GM21786 (cell line): ENCODE measurements at regions not wholly inside any gene's neighbourhood (a gene's known extent, or its start where the extent isn't known, plus 50 kb on each side); places are given as distances from the start of the nearest gene placed in this dataset.

Experiments
- ATAC-seq: cut with Tn5 transposase; IDR thresholded peaks from one replicate; pipeline ENCODE4 v1.9.1; 2021; ENCODE audit not compliant: unreplicated experiment

DNA sequence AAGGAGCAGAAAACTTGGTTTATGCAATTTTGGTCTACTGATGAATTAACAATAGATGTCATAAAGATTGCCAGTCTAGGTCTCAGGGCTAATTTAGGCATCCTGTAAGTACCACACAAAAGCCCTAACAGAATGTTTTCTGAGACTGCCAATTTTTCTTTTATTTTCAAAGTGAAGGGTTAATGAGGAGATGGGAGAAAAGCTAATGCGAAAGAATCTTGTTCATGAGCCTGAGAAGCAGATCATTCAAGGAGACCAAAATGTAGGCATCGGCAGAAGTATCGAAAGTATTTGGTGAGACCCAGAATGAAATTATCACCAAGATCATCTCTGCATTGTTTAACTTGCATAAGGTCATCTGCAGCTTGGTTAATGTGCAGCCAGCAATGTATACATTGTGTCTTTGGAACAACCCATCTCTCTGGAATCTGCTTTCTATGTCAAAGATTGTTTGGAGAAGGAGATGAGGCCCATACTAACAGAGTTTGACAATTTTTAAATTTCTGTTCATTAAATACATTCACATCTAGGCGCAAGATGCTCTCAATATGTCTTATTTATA lies 163.3 kb upstream of the GLI3 start:
- no peak for ATAC-seq

DNA sequence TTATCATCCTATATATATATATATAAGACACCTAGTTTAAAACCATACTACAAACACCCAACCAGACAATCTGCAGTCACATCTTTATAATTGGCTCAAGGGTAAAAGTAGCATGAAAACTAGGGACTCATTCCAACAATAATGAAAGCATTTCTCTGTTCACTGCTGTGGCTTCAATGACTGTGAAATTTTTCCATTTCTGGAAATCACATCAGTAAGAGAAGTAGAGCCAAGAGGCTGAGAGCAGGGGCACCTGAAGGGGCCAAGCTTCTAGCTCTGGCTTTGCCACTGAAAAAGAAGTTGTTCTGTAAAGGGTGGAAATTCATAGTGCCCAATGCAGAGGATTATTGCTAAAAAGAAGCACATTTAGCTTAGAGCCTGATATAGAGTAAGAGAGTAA lies 158.6 kb upstream of the GLI3 start:
- no peak for ATAC-seq

DNA sequence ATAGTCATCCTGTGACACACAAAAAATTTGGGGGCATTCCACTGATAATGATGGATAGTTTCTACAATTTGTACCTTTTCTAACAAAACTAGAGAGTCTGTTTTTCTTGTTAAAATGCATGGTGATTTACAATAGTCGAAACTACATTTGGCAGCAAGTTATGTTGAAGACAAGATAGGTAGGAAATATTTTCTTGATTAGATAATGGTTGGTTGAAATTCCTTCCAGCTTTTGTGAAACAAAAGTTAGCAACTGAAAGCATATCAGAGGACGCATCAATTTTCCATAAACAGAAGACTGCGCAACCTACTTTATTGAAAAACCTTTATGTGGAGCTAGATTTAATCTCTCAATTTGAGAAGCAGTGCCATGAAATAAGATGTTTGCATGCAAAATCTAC lies 155.8 kb upstream of the GLI3 start:
- ATAC-seq, result no peak

DNA sequence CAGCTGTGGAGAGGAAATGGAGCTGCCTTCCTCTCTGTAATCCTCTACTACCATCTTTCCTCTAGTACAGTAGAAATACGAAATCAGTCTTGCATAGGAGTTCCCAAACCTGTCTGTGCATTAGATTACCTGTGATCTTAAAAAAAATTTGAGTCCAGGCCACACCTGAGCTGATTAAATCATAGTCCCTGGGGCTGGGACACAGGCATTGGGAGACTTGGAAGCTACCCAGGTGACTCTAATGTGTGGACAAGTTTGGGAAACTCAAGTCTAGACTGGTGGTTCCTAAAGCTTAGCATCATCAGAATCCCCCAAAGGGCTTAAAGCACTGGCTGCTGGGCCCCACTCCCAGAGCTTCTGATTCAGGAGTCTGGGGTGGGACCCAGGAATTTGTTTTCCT lies 152.7 kb upstream of the GLI3 start:
- no peak for ATAC-seq

GRCh38 chr7:42385912-42386311 lies 148.9 kb upstream of the GLI3 start:
- ATAC-seq, result no peak

DNA sequence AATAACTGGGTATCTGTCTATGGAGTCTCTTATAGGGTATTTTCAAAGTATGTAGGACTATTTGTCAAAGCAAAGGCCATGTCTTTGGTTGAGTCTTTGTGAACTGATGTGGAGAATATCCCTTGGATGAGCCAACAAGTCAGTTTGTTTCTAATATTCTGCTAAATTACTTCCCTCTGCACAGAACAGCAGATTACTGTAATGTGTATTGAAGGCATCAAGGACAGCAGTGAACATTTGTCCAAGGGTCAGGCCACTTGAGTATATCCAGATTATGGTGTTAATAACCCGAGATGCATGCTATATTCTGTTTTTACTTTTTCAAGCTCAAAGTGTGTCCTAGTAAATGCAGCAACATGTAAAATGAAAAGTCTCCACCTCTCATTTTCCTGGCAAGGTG lies 144.2 kb upstream of the GLI3 start:
- no peak for ATAC-seq

GRCh38 chr7:42380401-42380800 lies 143.4 kb upstream of the GLI3 start:
- ATAC-seq, result no peak

- no peak for ATAC-seq
Measured at GRCh38 chr7:42378149-42378548, 141.1 kb upstream of the GLI3 start.

DNA sequence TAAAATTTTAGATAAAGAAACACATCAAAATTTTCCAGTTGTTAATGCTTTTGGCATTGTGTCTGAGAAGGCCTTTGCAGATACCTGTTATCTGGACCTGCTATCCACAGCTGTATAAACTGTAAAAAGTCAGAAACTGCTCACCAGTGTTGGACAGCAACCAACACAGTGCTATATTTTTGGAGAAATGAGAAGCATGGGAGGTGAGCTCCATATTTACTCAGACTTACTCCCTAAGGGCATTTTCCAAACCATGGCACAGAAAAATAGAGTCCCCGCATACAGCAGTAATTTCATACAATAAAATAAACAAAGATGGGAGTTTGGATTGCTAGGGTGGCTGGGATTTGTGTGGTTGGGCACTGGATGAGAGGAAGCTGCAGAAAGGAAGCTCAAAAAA lies 136.3 kb upstream of the GLI3 start:
- no peak for ATAC-seq

DNA sequence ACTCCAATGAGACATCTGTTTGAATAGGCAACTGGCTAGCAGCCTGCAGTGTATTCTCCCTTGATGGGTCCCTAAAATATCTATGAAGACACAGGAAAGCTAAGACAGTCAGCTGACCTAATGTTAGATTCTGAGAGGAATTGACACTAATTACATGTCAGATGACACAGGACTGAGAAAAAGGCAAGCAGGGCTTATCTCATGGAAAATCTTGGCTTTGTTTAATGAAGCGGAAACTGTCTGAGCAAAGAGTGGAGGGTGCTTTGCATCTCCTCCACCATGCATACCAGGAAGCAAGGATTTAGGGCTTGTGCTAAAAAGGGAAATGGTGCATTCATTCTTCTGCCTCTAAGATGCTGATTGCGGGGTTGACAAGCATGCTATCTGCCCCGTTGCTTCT lies 135.5 kb upstream of the GLI3 start:
- ATAC-seq, result no peak

DNA sequence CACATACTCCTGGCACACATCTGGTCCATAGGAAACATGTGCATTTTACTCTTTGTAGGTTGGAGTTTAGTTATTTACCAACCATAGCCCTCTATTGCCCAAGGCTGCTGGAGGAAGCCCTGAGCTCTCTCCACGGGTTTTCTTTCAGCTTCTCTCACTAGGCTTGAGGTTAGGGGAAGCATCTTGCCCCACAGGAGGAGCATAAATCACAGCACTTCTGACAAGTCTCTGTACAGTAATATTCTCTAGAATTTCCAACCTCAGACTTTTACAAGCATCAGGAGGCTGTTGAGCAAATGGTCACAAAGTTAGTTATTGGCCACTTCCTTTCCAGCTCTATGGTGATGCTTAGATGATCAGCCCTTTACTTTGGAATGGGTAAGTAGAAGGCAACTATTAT lies 122.9 kb upstream of the GLI3 start:
- ATAC-seq, result no peak

- ATAC-seq, result no peak
Measured at GRCh38 chr7:42351316-42351935, 114.4 kb upstream of the GLI3 start.

- no peak for ATAC-seq
Measured at GRCh38 chr7:42350801-42351200, 113.8 kb upstream of the GLI3 start.

GRCh38 chr7:42348631-42349030 lies 111.6 kb upstream of the GLI3 start:
- no peak for ATAC-seq

- ATAC-seq, result no peak
Measured at GRCh38 chr7:42348071-42348470, 111.1 kb upstream of the GLI3 start.

DNA sequence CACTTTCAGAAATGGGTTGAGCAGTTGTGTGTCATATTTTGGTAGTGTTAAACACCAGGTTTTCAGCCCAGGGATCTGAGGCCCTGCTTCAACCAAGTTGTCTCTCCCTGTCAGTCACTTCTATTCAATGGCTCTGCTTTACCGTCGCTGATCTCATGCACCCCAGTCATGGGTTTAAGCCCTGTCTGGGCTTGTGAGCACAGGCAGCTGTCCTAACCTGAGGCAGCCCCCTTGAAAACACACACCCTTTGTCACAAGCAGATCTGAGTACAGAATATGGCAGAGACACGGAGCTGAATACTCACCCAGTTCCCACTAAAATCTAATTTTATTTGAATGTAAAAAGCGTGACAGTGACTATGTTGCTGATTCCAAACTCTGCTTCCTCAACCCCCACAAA lies 110.6 kb upstream of the GLI3 start:
- ATAC-seq, result no peak

DNA sequence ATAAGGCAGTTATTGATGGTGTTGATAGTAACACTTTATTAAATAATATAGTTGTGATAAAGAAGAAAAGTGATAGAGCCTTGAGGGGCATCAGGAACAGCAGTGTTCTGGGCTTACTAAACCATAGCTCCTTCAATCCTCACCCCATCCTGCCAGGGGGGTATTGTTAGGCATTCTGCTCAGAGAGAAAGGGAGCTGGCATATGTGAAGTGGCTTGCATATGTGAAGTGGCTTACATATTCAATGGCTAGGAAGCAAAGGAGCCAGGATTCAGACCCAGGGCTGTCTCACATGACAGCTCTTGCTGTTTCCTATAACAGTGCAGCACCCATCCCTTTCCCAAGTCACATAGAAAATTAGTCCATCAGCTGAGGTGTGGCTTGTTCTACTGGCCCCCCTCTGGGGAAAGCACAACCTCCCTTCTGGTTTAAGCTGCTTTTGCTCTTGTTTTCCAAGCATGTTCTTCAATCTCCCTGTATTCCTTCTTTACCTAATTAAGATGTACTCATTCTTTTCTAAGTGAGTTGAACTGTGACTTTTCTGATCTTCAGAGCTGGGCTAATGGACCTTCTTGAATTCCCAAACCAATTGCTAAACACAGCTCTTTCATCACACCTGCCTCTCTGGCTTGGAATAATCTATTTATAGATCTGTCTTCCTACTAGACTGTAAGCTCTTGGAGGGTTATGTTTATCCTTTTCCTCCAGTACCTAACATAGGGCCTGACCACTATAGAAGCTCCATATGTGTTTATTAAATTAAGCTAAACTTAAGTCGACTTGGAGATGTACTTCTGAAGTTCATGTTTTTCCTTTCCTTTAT lies 108.7 kb upstream of the GLI3 start:
- no peak for ATAC-seq

DNA sequence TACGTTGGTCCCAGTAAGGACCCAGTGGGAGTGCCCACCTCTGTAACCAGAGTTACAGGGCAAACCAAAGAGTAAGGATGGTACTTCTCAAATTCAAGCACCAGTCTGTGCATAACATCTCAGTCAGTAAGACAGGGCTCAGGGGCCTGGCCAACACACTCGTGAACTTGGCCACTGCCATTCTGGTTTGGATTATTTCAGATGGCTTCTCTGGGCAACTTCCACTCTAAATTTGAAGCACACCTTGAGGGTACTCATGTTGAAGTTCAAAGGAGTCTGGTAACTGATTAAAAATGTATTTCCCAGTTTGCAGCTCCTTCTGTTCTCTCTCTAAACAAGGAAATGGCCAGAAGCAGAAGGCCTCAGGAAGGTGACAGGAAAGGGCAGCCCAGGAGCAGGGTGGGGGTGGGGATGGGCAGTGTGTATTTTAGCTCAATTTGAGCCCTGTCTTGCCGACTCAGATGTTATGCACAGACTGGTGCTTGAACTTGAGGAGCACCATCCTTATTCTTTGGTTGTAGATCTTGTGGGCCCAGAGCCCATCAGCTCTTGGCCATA lies 107.3 kb upstream of the GLI3 start:
- no peak for ATAC-seq

- ATAC-seq, result no peak
Measured at GRCh38 chr7:42342381-42342780, 105.4 kb upstream of the GLI3 start.

- no peak for ATAC-seq
Measured at GRCh38 chr7:42340436-42340835, 103.4 kb upstream of the GLI3 start.

DNA sequence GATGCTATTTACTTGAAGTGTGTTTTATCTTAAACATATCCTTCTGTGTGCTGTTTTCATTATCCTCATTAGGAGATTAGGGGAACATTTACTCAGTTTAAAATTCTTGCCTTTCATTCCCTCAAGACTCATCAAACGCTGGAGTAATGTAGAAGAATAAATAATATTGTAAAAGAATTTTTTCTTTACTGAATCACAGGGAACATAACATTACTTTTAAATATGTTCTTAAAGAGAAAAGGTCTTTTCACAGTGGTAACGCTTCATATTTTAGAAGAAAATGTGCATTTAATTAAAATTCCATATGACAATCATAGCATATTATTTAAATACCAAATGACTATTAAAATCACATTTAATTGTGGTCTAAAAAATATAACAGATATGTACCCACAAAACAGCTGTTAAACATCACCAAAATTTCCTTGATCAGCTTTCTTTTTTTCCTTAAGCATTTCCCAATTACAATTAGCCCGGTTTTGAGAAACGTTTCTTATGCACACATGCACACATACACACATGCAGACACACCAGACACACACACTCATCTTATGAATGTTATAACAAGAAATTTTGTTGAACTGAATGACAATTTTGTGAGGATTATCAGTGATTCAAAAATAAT lies 102.0 kb upstream of the GLI3 start:
- no peak for ATAC-seq
